ENCODE measurements at regions not wholly inside any gene's neighbourhood (a gene's known extent, or its start where the extent isn't known, plus 50 kb on each side); places are given as distances from the start of the nearest gene placed in this dataset.
"Not testable (repeated sequence)": the region's sequence is repeated elsewhere in the genome, so short reads cannot be mapped to it uniquely, and the experiment has no call there.

GRCh38 chr12:31818623-31819268 lies 89.9 kb upstream of the AMN1 start:
- no peak for DNase-seq

GRCh38 chr12:31817120-31817519 lies 88.3 kb upstream of the AMN1 start:
- no peak for DNase-seq

GRCh38 chr12:31815096-31815495 lies 86.3 kb upstream of the AMN1 start:
- no peak for DNase-seq

- no peak for DNase-seq
Measured at GRCh38 chr12:31813305-31813704, 84.5 kb upstream of the AMN1 start.

GRCh38 chr12:31807773-31808097 lies 78.9 kb upstream of the AMN1 start:
- DNase-seq = no peak

GRCh38 chr12:31807081-31807772 lies 78.4 kb upstream of the AMN1 start:
- not testable (repeated sequence) for DNase-seq

GRCh38 chr12:31805681-31806080 lies 76.9 kb upstream of the AMN1 start:
- DNase-seq = not testable (repeated sequence)

- DNase-seq = not testable (repeated sequence)
Measured at GRCh38 chr12:31804707-31805106, 75.9 kb upstream of the AMN1 start.

- no peak for DNase-seq
Measured at GRCh38 chr12:31804185-31804504, 75.3 kb upstream of the AMN1 start.

- DNase-seq = no peak
Measured at GRCh38 chr12:31803306-31804184, 74.7 kb upstream of the AMN1 start.

GRCh38 chr12:31801872-31802271 lies 73.1 kb upstream of the AMN1 start:
- no peak for DNase-seq

GRCh38 chr12:31797230-31797872 lies 68.5 kb upstream of the AMN1 start:
- DNase-seq = no peak

GRCh38 chr12:31796270-31796951 lies 67.6 kb upstream of the AMN1 start:
- DNase-seq = no peak

GRCh38 chr12:31794745-31795144 lies 65.9 kb upstream of the AMN1 start:
- DNase-seq = no peak

- not testable (repeated sequence) for DNase-seq
Measured at GRCh38 chr12:31791265-31791664, 62.4 kb upstream of the AMN1 start.

- DNase-seq = no peak
Measured at GRCh38 chr12:31790759-31791158, 61.9 kb upstream of the AMN1 start.

- no peak for DNase-seq
Measured at GRCh38 chr12:31785318-31785717, 56.5 kb upstream of the AMN1 start.

- no peak for DNase-seq
Measured at GRCh38 chr12:31783996-31784645, 55.3 kb upstream of the AMN1 start.

- DNase-seq = no peak
Measured at GRCh38 chr12:31783556-31783955, 54.7 kb upstream of the AMN1 start.

GRCh38 chr12:31781894-31782540 lies 53.2 kb upstream of the AMN1 start:
- DNase-seq = no peak

- DNase-seq = no peak
Measured at GRCh38 chr12:31780096-31780495, 51.3 kb upstream of the AMN1 start.

GRCh38 chr12:31778687-31779086 lies 49.9 kb upstream of the AMN1 start:
- DNase-seq = no peak
